Upper lobe of right lung (tissue), 1 donor: ENCODE measurements at regions not wholly inside any gene's neighbourhood (a gene's known extent, or its start where the extent isn't known, plus 50 kb on each side); places are given as distances from the start of the nearest gene placed in this dataset.

Source experiments
- ATAC-seq: fragments of 200-7000 bp; cut with Tn5 transposase; one replicate; pipeline ENCODE4 v1.9.1; 2020; ENCODE audit warnings: mild to moderate bottlenecking, moderate library complexity
- DNase-seq: peaks from one replicate; pipeline ENCODE4 v3.0.0-alpha.2; 2020
- H3K27ac ChIP-seq: fragments of 200-600 bp; one replicate; pipeline ENCODE4 v1.8.0; 2022
- H3K27me3 ChIP-seq: fragments of 200-600 bp; one replicate; pipeline ENCODE4 v1.8.0; 2022; ENCODE audit warnings: mild to moderate bottlenecking
- H3K36me3 ChIP-seq: fragments of 200-600 bp; one replicate; pipeline ENCODE4 v1.8.0; 2022
- H3K4me1 ChIP-seq: fragments of 200-600 bp; one replicate; pipeline ENCODE4 v1.8.0; 2022
- H3K4me3 ChIP-seq: fragments of 200-600 bp; one replicate; pipeline ENCODE4 v1.8.0; 2022; ENCODE audit warnings: mild to moderate bottlenecking
- H3K9me3 ChIP-seq: fragments of 200-600 bp; one replicate; pipeline ENCODE4 v1.8.0; 2022
- CTCF ChIP-seq: fragments of 200-600 bp; IDR thresholded peaks from one replicate; pipeline ENCODE4 v1.8.0; 2022; ENCODE audit warnings: antibody characterized with exemption
- intact Hi-C: fragments of 100-400 bp; cut with DNase I; formaldehyde crosslinking; loops from one replicate; pipeline ENCODE4 v1.11.0; 2022
- donor health status: DM: no; HTN: yes; CAD: no; lungs with severe emphysema.

DNA sequence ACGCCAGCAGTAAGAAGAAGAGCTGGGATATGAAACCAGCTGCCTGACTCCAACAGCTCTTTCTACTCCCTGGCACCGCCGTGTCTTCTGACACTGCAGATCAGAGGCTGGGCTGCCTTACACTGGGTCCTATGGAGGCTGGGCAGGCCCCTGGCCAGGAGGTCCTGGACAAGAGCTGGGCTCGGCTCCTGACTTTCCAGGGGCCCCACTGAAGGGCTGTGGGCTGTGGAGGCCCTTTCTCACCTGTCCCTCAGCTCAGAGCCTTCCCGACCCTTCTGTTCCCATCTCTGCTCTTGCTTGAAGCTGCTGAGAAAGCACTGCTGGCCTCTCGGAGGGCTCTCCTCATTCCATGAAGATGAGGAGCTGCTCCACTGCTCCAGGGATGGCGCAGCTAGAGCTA lies 85.9 kb upstream of the UNC5B start:
- intact Hi-C loops: no loop called here
- no peak for TF ChIP-seq CTCF
- ATAC-seq (no peak), DNase-seq (no peak)
- Histone ChIP-seq H3K9me3 (no peaks in the 10 kb centered on the region), H3K4me3 (no peak overlapping the region), H3K27ac (no peak overlapping the region), H3K4me1 (no peaks in the 10 kb centered on the region), H3K27me3 (no peaks in the 10 kb centered on the region), H3K36me3 (no peaks in the 10 kb centered on the region)

DNA sequence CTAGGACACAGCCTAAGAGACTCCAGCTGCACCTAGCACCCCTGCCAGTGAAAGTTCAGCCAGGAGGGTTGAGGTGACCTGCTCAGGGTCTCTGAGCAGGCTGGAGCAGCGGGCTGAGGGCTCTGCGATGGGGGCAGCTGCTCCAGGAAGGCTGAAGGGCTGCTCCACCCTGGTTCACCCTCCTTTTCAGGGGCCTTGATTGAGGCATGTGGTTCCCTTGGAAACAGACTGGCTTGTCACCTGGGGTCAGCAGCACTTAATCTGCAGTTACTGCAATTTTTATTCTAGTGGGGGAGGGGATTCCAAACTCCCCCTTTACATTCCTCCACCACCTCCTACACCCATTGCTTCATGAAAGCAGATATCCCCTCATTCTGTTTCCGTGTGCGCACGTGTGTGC lies 85.3 kb upstream of the UNC5B start:
- intact Hi-C loops: no loop called here
- DNase-seq: no peak
- no peaks in the 10 kb centered on the region for H3K27me3 ChIP-seq
- no peak for ATAC-seq
- no peak for TF ChIP-seq CTCF
- H3K36me3 ChIP-seq: no peaks in the 10 kb centered on the region
- H3K27ac ChIP-seq: no peak overlapping the region
- H3K4me3 ChIP-seq: no peak overlapping the region
- H3K4me1 ChIP-seq: no peaks in the 10 kb centered on the region
- H3K9me3 ChIP-seq: no peaks in the 10 kb centered on the region

DNA sequence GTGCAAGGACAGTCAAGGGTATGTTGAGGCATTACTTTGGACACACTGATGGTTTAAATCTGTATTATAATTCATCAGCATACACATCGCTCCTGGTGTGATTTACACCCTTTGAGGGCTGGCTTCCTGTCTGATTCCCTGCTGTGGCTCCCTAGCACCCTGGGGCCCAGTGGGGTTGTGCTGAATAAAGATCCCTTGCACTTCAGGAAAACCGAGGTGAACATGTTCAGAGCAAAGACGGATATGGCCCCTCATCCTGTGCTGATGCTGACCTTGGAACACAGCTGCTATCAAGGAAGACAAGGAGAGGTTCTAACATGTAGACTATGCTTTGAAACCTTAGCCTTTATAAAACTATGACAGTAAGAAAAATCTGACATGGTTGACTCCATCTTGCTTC lies 84.6 kb upstream of the UNC5B start:
- ATAC-seq: no peak
- intact Hi-C loops: no loop called here
- Histone ChIP-seq H3K27ac (no peak overlapping the region), H3K36me3 (no peaks in the 10 kb centered on the region), H3K4me1 (no peaks in the 10 kb centered on the region), H3K9me3 (no peaks in the 10 kb centered on the region), H3K4me3 (no peak overlapping the region), H3K27me3 (no peaks in the 10 kb centered on the region)
- DNase-seq: no peak
- TF ChIP-seq CTCF: no peak

DNA sequence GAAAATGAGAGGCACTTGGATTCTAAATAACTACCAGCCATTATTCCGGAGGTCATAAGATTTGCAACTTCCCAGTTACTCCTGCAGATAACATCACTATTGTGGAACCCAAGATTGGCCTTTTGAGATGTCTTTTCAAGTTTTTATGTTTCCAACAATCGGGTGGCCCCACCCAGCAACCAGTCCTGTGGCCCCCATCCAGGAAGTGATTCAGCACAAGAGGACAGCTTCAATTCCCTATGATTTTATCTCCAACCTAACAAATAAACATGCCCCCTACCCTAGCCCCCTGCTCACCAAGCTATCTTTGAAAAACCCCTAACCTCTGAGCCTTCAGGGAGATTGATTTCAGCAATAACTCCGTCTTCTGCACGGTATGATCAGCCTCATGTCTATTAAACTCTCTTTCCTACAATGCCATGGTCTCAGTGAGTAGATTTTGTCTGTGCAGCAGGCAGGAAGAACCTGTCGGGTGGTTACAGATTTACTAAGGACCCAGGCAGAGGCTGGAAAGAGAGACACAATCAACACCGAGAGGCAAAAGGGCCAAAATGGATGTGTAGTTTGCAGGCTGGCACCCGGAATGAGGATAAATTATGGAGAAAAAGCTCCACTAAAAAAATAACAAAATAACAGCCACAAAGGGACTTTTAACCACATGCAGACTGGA lies 83.9 kb upstream of the UNC5B start:
- no peaks in the 10 kb centered on the region for H3K27me3 ChIP-seq
- no peaks in the 10 kb centered on the region for H3K4me1 ChIP-seq
- H3K4me3 ChIP-seq: no peak overlapping the region
- DNase-seq: no peak
- no peak for ATAC-seq
- intact Hi-C loops: no loop called here
- no peaks in the 10 kb centered on the region for H3K36me3 ChIP-seq
- TF ChIP-seq CTCF: no peak
- no peaks in the 10 kb centered on the region for H3K9me3 ChIP-seq
- no peak overlapping the region for H3K27ac ChIP-seq

DNA sequence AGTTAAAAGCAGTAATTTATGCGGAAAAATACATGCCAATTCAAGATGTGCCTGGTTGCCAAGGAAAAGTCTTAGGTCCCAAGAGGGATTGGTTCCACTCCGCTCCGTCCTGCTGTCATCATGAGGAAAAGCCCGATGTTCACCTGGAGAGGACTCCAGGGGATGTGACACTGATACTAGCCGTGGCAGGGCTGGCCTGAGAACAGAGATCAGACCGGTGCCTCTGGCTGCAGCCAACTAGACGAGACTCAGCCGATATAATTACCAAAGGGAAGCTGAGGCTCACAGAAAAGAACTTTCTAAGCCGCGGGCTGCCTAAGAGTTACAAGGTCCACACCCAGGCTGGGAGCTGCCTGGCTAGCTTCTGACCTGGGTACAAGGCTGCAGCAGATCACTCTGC lies 81.3 kb upstream of the UNC5B start:
- no peak overlapping the region for H3K4me3 ChIP-seq
- DNase-seq (no peak), ATAC-seq (no peak)
- no peaks in the 10 kb centered on the region for H3K9me3 ChIP-seq
- H3K36me3 ChIP-seq: no peaks in the 10 kb centered on the region
- intact Hi-C loops: no loop called here
- no peaks in the 10 kb centered on the region for H3K4me1 ChIP-seq
- peaks cover 8% of the 10 kb centered on the region for H3K27me3 ChIP-seq
- no peak for TF ChIP-seq CTCF
- no peak overlapping the region for H3K27ac ChIP-seq
